Neuronal stem cell (in vitro differentiated cells): ENCODE measurements at regions not wholly inside any gene's neighbourhood (a gene's known extent, or its start where the extent isn't known, plus 50 kb on each side); places are given as distances from the start of the nearest gene placed in this dataset.
"Not testable (repeated sequence)": the region's sequence is repeated elsewhere in the genome, so short reads cannot be mapped to it uniquely, and the experiment has no call there.

Source experiments
- DNase-seq: peaks from one replicate; pipeline ENCODE4 v3.0.0-alpha.2; 2013; ENCODE audit warnings: low spot score
- H2AFZ ChIP-seq: one replicate; pipeline ENCODE4 v1.6.1; 2013; ENCODE audit warnings: mild to moderate bottlenecking, low read length, inconsistent platforms
- H2AK5ac ChIP-seq: 2 replicates; pipeline ENCODE4 v1.6.1; 2013; ENCODE audit warnings: low read depth, mild to moderate bottlenecking, inconsistent platforms, low read length, moderate library complexity, mixed read lengths
- H2BK120ac ChIP-seq: 2 replicates; pipeline ENCODE4 v1.6.1; 2013; ENCODE audit warnings: low read depth, mild to moderate bottlenecking, inconsistent platforms, low read length, moderate library complexity, mixed read lengths
- H2BK12ac ChIP-seq: one replicate; pipeline ENCODE4 v1.6.1; 2013; ENCODE audit warnings: low read length, inconsistent platforms
- H2BK15ac ChIP-seq: 2 replicates; pipeline ENCODE4 v1.6.1; 2013; ENCODE audit warnings: mild to moderate bottlenecking, low read length, inconsistent platforms, mixed read lengths
- H2BK5ac ChIP-seq: one replicate; pipeline ENCODE4 v1.6.1; 2013; ENCODE audit warnings: inconsistent platforms, mild to moderate bottlenecking, low read length, moderate library complexity
- H3K14ac ChIP-seq: one replicate; pipeline ENCODE4 v1.6.1; 2013; ENCODE audit warnings: low read length, inconsistent platforms
- H3K18ac ChIP-seq: 2 replicates; pipeline ENCODE4 v1.6.1; 2013; ENCODE audit warnings: low read length, inconsistent platforms
- H3K23ac ChIP-seq: 2 replicates; pipeline ENCODE4 v1.6.1; 2013; ENCODE audit warnings: low read depth, mild to moderate bottlenecking, mixed read lengths, low read length, inconsistent platforms; ENCODE audit not compliant: poor library complexity
- H3K27ac ChIP-seq: replicated peaks from 3 replicates; pipeline ENCODE4 v1.5.1; 2013; ENCODE audit warnings: low read length, inconsistent platforms
- H3K27me3 ChIP-seq, 3 experiments: 2 replicates each; pipeline ENCODE4 v1.6.1; 2013; ENCODE audit warnings: low read length in 3 of 3, mild to moderate bottlenecking in 2 of 3, inconsistent platforms in 1 of 3, low read depth in 1 of 3, mixed read lengths in 1 of 3, moderate library complexity in 1 of 3; ENCODE audit not compliant: control insufficient read depth in 3 of 3, insufficient read depth in 3 of 3
- H3K36me3 ChIP-seq, 2 donors: replicated peaks in 1 of 2; 2 replicates each; pipeline ENCODE4 v1.6.1; 2013; ENCODE audit warnings: low read length in 2 of 2; ENCODE audit not compliant: control insufficient read depth in 2 of 2, insufficient read depth in 2 of 2
- H3K4ac ChIP-seq: 2 replicates; pipeline ENCODE4 v1.6.1; 2013; ENCODE audit warnings: inconsistent platforms, mild to moderate bottlenecking, low read length, moderate library complexity
- H3K4me1 ChIP-seq, 2 donors: 1 replicate in 1 of 2; 2 replicates in 1 of 2; pipeline ENCODE4 v1.6.1; 2013; ENCODE audit warnings: low read length in 2 of 2, low read depth in 1 of 2; ENCODE audit not compliant: control insufficient read depth in 2 of 2, insufficient read depth in 1 of 2
- H3K4me2 ChIP-seq: one replicate; pipeline ENCODE4 v1.6.1; 2013; ENCODE audit warnings: mild to moderate bottlenecking, low read length, inconsistent platforms; ENCODE audit not compliant: insufficient read depth, poor library complexity, severe bottlenecking
- H3K4me3 ChIP-seq, 2 donors: 2 replicates each; pipeline ENCODE4 v1.5.1; 2013; ENCODE audit warnings: low read length in 2 of 2, mild to moderate bottlenecking in 2 of 2, inconsistent platforms in 1 of 2, moderate library complexity in 1 of 2
- H3K79me1 ChIP-seq: one replicate; pipeline ENCODE4 v1.6.1; 2013; ENCODE audit warnings: low read depth, mild to moderate bottlenecking, inconsistent platforms, low read length, moderate library complexity
- H3K9ac ChIP-seq: one replicate; pipeline ENCODE4 v1.6.1; 2013; ENCODE audit warnings: mild to moderate bottlenecking, low read depth, low read length, inconsistent platforms; ENCODE audit not compliant: poor library complexity
- H3K9me3 ChIP-seq, 2 donors: replicated peaks in 1 of 2; 2 replicates each; pipeline versions ENCODE3 to v1.6.1; 2013; ENCODE audit warnings: low read length in 2 of 2, mild to moderate bottlenecking in 2 of 2, inconsistent platforms in 1 of 2, low read depth in 1 of 2, mixed read lengths in 1 of 2, moderate library complexity in 1 of 2; ENCODE audit not compliant: control insufficient read depth in 2 of 2, insufficient read depth in 1 of 2
- H4K8ac ChIP-seq: one replicate; pipeline ENCODE4 v1.6.1; 2013; ENCODE audit warnings: low read depth, mild to moderate bottlenecking, inconsistent platforms, low read length, moderate library complexity
- H4K91ac ChIP-seq: one replicate; pipeline ENCODE4 v1.6.1; 2013; ENCODE audit warnings: low read length, low read depth, mild to moderate bottlenecking, inconsistent platforms; ENCODE audit not compliant: poor library complexity
- WGBS, 2 donors: extraction: QIAGEN DNeasy Blood & Tissue Kit; methylation state at CpG; one replicate each; pipeline ENCODE4 v1.1.7; 2013; ENCODE audit warnings: missing lambda C conversion rate in 2 of 2, mixed read lengths in 1 of 2; ENCODE audit not compliant: insufficient read length in 2 of 2, insufficient replicate concordance in 1 of 2; ENCODE audit errors: extremely low coverage in 2 of 2; 5-methylcytosine and 5-hydroxymethylcytosine counted together

GRCh38 chr2:87198422-87198821, 176.8 kb upstream of the PLGLB1 start:
- not testable (repeated sequence) for H3K23ac ChIP-seq, H4K91ac ChIP-seq, H4K8ac ChIP-seq, H2BK12ac ChIP-seq, DNase-seq, H2BK120ac ChIP-seq, H3K4me3 ChIP-seq, H3K27ac ChIP-seq, H3K79me1 ChIP-seq, H3K9ac ChIP-seq, H3K14ac ChIP-seq, H2BK15ac ChIP-seq, H3K18ac ChIP-seq, H2AFZ ChIP-seq, H2BK5ac ChIP-seq, H2AK5ac ChIP-seq, H3K4me1 ChIP-seq, H3K36me3 ChIP-seq, H3K27me3 ChIP-seq, H3K4me2 ChIP-seq, H3K9me3 ChIP-seq, H3K4ac ChIP-seq
- no CpG with 5 or more reads among the region's 2 CpGs for WGBS, 2 donors

- not testable (repeated sequence) for DNase-seq, H3K4ac ChIP-seq, H3K79me1 ChIP-seq, H3K4me3 ChIP-seq, H3K36me3 ChIP-seq, H4K91ac ChIP-seq, H2BK12ac ChIP-seq, H3K23ac ChIP-seq, H3K14ac ChIP-seq, H2AFZ ChIP-seq, H2AK5ac ChIP-seq, H3K27me3 ChIP-seq, H3K9ac ChIP-seq, H3K27ac ChIP-seq, H3K4me2 ChIP-seq, H2BK5ac ChIP-seq, H3K9me3 ChIP-seq, H4K8ac ChIP-seq, H2BK120ac ChIP-seq, H3K18ac ChIP-seq, H3K4me1 ChIP-seq, H2BK15ac ChIP-seq
- WGBS, 2 donors, result no CpG with 5 or more reads among the region's 9 CpGs
Observed at GRCh38 chr2:87199228-87199627, 177.6 kb upstream of the PLGLB1 start.

- not testable (repeated sequence) for H4K91ac ChIP-seq, H4K8ac ChIP-seq, H2BK12ac ChIP-seq, H3K79me1 ChIP-seq, H3K4me3 ChIP-seq, H3K4me2 ChIP-seq, H2BK5ac ChIP-seq, H3K36me3 ChIP-seq, H3K27me3 ChIP-seq, H2AFZ ChIP-seq, H3K14ac ChIP-seq, H3K9ac ChIP-seq, H3K18ac ChIP-seq, DNase-seq, H3K27ac ChIP-seq, H3K4ac ChIP-seq, H2BK120ac ChIP-seq, H2BK15ac ChIP-seq, H2AK5ac ChIP-seq, H3K23ac ChIP-seq, H3K9me3 ChIP-seq, H3K4me1 ChIP-seq
- WGBS, 2 donors, result no CpG with 5 or more reads among the region's 8 CpGs
Observed at GRCh38 chr2:87204569-87205147, 183.0 kb upstream of the PLGLB1 start.

GRCh38 chr2:87212938-87213337, 191.3 kb upstream of the PLGLB1 start:
- not testable (repeated sequence) for H2AK5ac ChIP-seq, H2BK5ac ChIP-seq

More at GRCh38 chr2:87212938-87213337, 191.3 kb upstream of the PLGLB1 start:
- not testable (repeated sequence) for DNase-seq, H2BK12ac ChIP-seq, H3K27ac ChIP-seq, H3K79me1 ChIP-seq, H2BK15ac ChIP-seq, H2BK120ac ChIP-seq, H3K23ac ChIP-seq, H4K91ac ChIP-seq, H3K27me3 ChIP-seq, H3K4me1 ChIP-seq, H3K14ac ChIP-seq, H3K36me3 ChIP-seq, H3K9ac ChIP-seq, H3K4ac ChIP-seq, H3K9me3 ChIP-seq, H3K4me3 ChIP-seq, H3K18ac ChIP-seq, H3K4me2 ChIP-seq, H4K8ac ChIP-seq, H2AFZ ChIP-seq
- WGBS, 2 donors, result no CpG with 5 or more reads among the region's 3 CpGs
